Activated naive CD4-positive, alpha-beta T cell treated with anti-CD3 and anti-CD28 coated beads, Interleukin-2, amount 10 ng/mL, durations not matched to agents 7 days and 5 days (primary cell): ENCODE measurements at regions not wholly inside any gene's neighbourhood (a gene's known extent, or its start where the extent isn't known, plus 50 kb on each side); places are given as distances from the start of the nearest gene placed in this dataset.

Experiments used
- CTCF ChIA-PET: fragments of 350-600 bp; sonication (Branson Sonifier 250); formaldehyde crosslinking; loops from one replicate; lab custom pipeline; 2021; ENCODE audit warnings: antibody characterized with exemption; lab: Charles Lee
- DNase-seq: peaks from one replicate; pipeline ENCODE4 v3.0.0-alpha.2; 2020
- H3K27ac Mint-ChIP-seq: one replicate; pipeline ENCODE4 v1.8.0; 2021; ENCODE audit warnings: mild to moderate bottlenecking, moderate library complexity, mixed read lengths
- H3K27me3 Mint-ChIP-seq: one replicate; pipeline ENCODE4 v1.8.0; 2021; ENCODE audit warnings: mild to moderate bottlenecking, mixed read lengths
- H3K36me3 Mint-ChIP-seq: one replicate; pipeline ENCODE4 v1.8.0; 2021; ENCODE audit warnings: mixed read lengths
- H3K4me1 Mint-ChIP-seq: one replicate; pipeline ENCODE4 v1.8.0; 2021; ENCODE audit warnings: mixed read lengths
- H3K4me3 Mint-ChIP-seq: one replicate; pipeline ENCODE4 v1.8.0; 2021; ENCODE audit warnings: mild to moderate bottlenecking, moderate library complexity, mixed read lengths
- H3K9me3 Mint-ChIP-seq: one replicate; pipeline ENCODE4 v1.8.0; 2021; ENCODE audit warnings: mixed read lengths

DNA sequence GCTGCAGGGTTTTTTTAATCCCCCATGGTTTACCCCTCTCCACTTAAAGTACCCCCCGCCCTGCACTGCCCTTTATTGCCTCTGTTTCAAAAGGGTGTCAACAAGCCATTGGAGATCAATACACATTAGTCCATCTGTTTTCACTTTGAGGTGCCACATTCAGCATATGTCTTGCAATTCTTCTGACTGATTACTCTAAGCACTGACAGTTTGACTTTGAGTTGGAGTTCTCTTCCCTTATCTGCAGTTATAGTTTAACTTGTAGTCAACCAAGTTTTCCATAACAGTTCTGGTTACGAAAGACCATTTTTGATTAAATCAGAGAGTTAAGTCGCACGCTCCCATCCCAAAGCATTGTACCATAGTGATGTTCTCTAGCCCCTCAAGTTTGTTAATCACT, 260.8 kb upstream of the TBX3 start:
- no peaks in the 10 kb centered on the region for H3K36me3 Mint-ChIP-seq
- CTCF ChIA-PET, result no interaction called here

DNA sequence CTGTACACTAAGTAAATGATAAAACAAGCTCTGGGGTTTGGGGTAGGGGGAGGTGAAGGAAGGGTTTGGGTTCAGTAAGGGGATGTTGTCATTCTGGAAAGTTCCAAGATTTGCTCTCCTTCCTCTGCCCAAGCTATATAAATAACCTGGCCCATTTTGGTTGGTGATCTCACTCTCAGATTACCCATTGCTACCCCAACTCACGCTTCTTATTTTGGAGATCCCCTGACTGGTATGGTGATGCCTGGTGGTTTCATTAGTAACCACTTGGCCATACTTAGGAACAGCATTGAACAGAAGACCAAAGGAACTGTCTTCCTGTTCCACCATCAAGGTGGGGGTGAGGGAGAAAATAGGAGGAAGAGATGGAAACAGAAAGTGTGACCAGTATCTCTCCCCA, 259.6 kb upstream of the TBX3 start:
- CTCF ChIA-PET, result no interaction called here
- Mint-ChIP-seq H3K27ac (no peak overlapping the region), H3K36me3 (no peaks in the 10 kb centered on the region), H3K4me3 (no peak overlapping the region), H3K27me3 (no peaks in the 10 kb centered on the region), H3K4me1 (no peaks in the 10 kb centered on the region), H3K9me3 (peaks cover 5% of the 10 kb centered on the region)
- no peak for DNase-seq

More for the DNA sequence above, 260.8 kb upstream of the TBX3 start:
- Mint-ChIP-seq H3K27me3 (no peaks in the 10 kb centered on the region), H3K9me3 (peaks cover 5% of the 10 kb centered on the region), H3K27ac (no peak overlapping the region), H3K4me1 (no peaks in the 10 kb centered on the region), H3K4me3 (no peak overlapping the region)
- no peak for DNase-seq

DNA sequence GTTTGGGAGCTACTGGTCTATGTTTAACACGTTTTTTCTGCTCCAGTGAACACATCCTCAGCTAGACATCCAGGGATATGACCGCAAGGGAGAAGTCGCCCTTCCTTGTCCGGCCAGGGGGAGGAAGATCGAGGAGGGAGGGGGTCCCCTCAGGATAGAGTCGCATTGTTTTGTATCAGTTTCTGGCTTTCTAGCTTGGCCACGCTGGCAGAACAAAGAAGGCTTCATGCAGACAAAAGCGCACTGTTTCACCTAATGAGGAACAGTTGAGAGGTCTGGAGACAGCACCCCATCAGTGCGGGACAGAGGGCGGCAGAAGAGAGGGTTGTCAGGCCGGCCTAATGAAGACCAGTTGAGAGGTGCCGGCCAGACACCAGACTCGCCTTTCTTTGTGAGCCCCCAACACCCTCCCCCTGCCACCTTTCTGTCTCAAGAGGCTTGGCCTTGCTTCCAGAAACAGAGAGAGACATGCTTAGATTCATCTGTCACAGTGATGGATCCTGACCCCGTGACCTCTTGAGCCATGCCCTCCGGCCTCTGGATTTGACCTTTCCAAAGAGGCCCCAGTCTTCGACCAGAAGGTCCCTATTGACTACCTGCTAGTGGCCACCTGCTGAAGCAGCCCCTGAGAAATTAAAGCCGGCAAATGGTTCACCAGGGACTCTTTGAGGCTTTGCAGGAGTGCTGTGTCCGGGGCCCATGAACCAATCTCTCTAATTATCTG, 254.7 kb upstream of the TBX3 start:
- H3K4me1 Mint-ChIP-seq, result no peaks in the 10 kb centered on the region
- CTCF ChIA-PET, result no interaction called here
- no peaks in the 10 kb centered on the region for H3K36me3 Mint-ChIP-seq
- no peak overlapping the region for H3K4me3 Mint-ChIP-seq
- peaks cover 17% of the 10 kb centered on the region for H3K9me3 Mint-ChIP-seq
- H3K27ac Mint-ChIP-seq, result no peak overlapping the region
- H3K27me3 Mint-ChIP-seq, result no peaks in the 10 kb centered on the region
- no peak for DNase-seq

DNA sequence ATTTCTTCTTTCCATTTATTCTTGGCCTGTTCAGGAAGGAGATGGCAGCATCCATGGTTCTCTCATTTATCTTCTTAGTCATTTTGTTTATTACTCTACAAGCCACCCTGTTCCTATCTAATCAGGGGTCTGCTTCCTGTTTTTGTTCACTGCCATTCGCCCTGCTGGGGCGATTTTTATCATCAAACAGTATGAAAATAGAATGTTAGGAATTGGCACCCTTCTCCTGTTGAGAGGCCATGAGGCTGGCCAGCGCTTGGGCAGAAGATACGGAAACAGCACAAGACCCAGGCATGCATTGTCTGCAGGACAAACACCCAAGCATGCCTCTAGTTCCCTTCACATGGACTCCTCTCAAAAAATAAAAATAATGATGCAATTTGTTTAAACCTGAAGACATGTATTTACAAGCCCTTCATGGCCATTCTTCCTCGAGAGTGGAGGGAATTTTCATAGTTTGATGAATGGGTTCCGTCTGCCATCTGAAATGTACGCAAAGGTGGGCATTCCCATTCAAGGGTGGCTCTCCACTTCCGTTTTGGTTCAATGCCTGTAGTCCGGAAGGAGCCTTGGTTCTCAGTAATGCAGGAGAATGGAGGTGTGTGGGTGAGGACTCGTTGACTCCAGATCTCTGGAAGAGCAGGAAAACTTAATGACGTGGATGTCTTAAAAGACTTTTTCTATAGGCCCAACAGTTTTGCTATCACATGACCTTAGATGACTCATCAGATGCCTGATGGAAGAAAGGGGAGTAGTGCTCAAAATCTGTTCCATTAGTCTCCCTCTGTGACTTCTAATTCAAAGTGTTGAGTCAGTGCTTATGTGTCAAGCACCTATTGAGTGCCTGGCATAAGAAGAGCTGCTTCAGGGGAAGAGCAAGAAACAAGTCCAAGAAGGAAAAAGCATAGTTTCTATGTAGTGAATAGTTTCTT, 252.4 kb upstream of the TBX3 start:
- DNase-seq, result no peak
- no peaks in the 10 kb centered on the region for H3K27me3 Mint-ChIP-seq
- no peaks in the 10 kb centered on the region for H3K4me1 Mint-ChIP-seq
- H3K9me3 Mint-ChIP-seq, result peaks cover 17% of the 10 kb centered on the region
- CTCF ChIA-PET, result no interaction called here
- H3K4me3 Mint-ChIP-seq, result no peak overlapping the region
- H3K27ac Mint-ChIP-seq, result no peak overlapping the region
- H3K36me3 Mint-ChIP-seq, result no peaks in the 10 kb centered on the region

DNA sequence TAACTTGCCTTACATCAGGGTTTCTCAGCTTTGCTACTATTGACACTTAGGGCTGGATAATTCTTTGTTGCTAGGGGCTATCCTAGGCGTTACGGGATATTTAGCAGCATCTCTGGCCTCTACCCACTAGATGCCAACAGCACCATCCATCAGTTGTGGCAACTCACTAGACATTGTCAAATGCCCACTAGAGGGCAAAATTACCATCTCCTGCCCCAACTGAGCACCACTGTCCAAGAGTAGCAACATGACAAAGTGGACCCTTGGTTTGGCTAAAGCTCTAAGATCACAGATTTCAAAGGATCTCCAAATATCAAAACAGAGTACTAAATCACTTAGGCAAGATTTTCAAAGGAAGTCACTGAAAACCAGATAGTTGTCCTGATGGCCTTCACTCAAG, 251.7 kb upstream of the TBX3 start:
- CTCF ChIA-PET, result no interaction called here

DNA sequence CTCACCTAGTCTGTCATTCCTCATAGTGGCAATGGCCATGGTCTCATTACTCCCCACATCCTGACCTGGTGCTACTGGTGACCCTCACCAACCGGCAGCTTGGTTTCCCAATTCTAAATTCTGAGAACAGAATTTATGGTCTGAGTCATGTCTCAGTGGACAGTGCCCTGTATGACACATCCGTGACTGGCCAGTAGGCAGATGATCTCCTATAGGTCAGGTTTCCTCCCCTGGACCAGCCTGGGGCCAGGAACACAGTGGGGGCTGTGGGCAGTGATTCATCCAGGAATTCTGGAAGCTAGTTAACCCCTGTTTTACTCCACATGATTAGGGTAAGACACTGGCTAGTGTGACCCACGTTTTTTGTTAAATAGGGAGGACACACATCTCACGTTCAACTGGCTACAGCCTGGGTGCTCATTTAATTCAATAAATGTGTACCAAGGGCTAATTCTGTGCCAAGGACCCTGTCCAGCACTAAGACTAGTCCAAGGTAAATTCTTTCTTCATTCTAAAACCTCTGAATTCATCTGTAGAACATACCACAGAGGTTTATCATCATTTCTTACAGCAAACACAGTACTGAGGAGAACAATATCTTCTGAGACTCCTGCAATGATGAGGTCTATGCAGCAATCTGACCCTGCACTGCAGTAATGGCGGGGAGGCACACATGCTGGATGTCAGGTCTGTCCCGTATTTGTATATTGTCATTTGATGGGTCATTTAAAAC, 249.6 kb upstream of the TBX3 start:
- Mint-ChIP-seq H3K27ac (no peak overlapping the region), H3K36me3 (no peaks in the 10 kb centered on the region), H3K4me1 (no peaks in the 10 kb centered on the region), H3K4me3 (no peak overlapping the region), H3K27me3 (no peaks in the 10 kb centered on the region), H3K9me3 (peaks cover 19% of the 10 kb centered on the region)
- CTCF ChIA-PET, result no interaction called here
- no peak for DNase-seq

More for the DNA sequence above, 251.7 kb upstream of the TBX3 start:
- no peak for DNase-seq
- no peaks in the 10 kb centered on the region for H3K27me3 Mint-ChIP-seq
- peaks cover 14% of the 10 kb centered on the region for H3K9me3 Mint-ChIP-seq
- no peak overlapping the region for H3K27ac Mint-ChIP-seq
- H3K36me3 Mint-ChIP-seq, result no peaks in the 10 kb centered on the region
- H3K4me3 Mint-ChIP-seq, result no peak overlapping the region
- H3K4me1 Mint-ChIP-seq, result no peaks in the 10 kb centered on the region

DNA sequence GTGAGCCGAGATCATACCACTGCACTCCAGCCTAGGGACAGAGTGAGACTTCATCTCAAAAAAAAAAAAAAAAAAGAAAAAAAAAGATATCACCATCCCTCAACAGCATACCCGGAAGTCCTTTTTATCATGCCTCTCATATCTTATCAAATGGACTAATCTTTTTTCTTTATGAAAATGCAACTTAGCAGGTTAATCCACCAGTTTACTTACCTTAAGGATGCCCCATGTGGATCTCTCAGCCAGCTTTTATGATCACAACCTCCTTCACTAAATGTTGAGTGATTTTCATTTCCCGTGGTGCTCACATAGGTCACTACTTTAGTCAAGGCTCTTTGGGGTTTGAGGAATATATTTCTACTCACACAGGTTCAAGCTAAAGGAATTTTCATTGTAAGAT, 248.8 kb upstream of the TBX3 start:
- Mint-ChIP-seq H3K4me1 (no peaks in the 10 kb centered on the region), H3K36me3 (no peaks in the 10 kb centered on the region), H3K27me3 (no peaks in the 10 kb centered on the region), H3K27ac (no peak overlapping the region), H3K9me3 (peaks cover 14% of the 10 kb centered on the region), H3K4me3 (no peak overlapping the region)
- CTCF ChIA-PET, result no interaction called here
- no peak for DNase-seq

DNA sequence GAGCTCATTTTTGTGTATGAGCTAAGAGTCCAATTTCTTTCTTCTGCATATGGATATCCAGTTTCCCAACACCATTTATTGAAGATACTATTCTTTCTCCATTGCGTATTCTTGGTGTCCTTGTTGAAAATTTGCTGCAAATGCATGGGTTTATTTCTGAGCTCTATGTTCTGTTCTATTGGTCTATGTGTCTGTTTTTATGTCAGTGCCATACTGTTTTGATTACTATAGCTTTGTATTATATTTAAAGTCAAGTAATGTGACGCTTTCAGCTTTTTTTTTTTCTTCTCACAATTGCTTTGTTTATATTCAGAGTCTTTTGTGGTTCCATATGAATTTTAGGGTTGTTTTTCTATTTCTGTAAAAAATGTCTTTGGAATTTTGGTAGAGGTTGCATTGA, 247.1 kb upstream of the TBX3 start:
- Mint-ChIP-seq H3K27ac (no peak overlapping the region), H3K27me3 (no peaks in the 10 kb centered on the region), H3K9me3 (peaks cover 5% of the 10 kb centered on the region), H3K4me3 (no peak overlapping the region), H3K4me1 (no peaks in the 10 kb centered on the region), H3K36me3 (no peaks in the 10 kb centered on the region)
- CTCF ChIA-PET, result no interaction called here
- no peak for DNase-seq

DNA sequence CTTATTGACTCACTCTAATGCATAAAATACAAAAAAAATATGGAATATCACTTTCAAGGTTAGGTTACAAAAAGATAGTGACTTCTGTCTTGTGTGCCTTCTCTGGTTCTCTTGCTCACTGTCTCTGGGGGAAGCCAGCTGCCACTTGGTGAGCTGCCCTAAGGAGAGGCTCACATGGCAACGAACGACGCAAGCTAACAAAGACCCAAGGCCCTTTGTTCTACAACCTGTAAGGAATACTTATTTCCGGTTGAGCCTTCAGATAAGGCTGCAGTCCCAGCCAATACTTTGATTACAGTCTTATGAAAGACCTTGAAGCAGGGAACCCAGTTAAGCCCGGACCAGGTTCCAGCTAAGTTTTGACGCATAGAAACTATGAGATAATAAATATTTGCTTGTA, 242.4 kb upstream of the TBX3 start:
- no peak for DNase-seq
- Mint-ChIP-seq H3K27me3 (no peaks in the 10 kb centered on the region), H3K9me3 (peaks cover 9% of the 10 kb centered on the region), H3K36me3 (no peaks in the 10 kb centered on the region), H3K27ac (no peak overlapping the region), H3K4me1 (no peaks in the 10 kb centered on the region), H3K4me3 (no peak overlapping the region)
- CTCF ChIA-PET, result no interaction called here

DNA sequence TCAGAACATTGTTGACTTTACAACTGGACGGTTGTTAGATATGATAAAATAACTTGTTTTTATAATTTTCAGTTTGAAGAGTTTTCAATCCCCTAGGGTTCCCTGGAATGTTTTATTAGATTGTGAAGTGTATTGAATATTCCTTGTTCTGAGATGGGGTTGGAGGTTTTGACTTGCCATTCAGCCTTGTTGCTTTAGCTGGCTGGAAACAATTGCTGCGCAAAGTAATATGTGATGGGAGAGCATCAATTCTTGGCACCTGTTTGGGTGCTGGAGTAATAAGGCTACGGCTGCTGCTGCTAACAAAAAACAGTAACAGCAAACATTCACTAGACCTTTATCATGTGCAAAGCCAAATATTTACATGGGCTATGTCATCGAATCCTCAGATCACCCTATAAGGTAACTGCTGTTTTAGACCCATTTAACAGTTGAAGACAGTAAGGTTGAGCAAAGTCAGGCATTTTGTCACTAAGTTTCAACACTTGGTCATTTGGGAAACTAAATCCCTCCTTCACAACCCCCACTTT, 241.0 kb upstream of the TBX3 start:
- DNase-seq, result no peak
- Mint-ChIP-seq H3K9me3 (peaks cover 10% of the 10 kb centered on the region), H3K4me1 (no peaks in the 10 kb centered on the region), H3K36me3 (no peaks in the 10 kb centered on the region), H3K27ac (no peak overlapping the region), H3K4me3 (no peak overlapping the region), H3K27me3 (no peaks in the 10 kb centered on the region)
- CTCF ChIA-PET, result no interaction called here

DNA sequence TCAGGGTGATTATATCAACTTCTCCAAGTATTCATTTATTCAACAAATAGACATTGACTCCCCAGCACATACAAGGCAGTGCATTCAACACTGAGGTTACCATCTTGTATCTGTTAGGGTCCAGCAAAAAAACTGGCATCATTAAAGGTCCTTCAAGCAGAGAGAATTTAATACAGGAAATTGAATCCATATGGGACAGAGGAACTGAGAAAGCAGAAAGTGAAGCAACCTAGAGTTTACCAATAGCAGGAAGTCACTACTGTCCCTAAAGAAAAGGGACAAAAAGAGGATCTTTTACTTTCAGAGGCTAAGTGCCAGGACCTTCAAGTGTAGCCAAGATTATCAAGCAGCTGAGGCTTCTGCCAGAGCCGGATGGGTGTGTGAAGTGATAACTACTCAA, 237.8 kb upstream of the TBX3 start:
- Mint-ChIP-seq H3K4me3 (no peak overlapping the region), H3K27me3 (no peaks in the 10 kb centered on the region), H3K36me3 (no peaks in the 10 kb centered on the region), H3K4me1 (no peaks in the 10 kb centered on the region), H3K9me3 (peaks cover 6% of the 10 kb centered on the region), H3K27ac (no peak overlapping the region)
- no peak for DNase-seq
- CTCF ChIA-PET, result no interaction called here

DNA sequence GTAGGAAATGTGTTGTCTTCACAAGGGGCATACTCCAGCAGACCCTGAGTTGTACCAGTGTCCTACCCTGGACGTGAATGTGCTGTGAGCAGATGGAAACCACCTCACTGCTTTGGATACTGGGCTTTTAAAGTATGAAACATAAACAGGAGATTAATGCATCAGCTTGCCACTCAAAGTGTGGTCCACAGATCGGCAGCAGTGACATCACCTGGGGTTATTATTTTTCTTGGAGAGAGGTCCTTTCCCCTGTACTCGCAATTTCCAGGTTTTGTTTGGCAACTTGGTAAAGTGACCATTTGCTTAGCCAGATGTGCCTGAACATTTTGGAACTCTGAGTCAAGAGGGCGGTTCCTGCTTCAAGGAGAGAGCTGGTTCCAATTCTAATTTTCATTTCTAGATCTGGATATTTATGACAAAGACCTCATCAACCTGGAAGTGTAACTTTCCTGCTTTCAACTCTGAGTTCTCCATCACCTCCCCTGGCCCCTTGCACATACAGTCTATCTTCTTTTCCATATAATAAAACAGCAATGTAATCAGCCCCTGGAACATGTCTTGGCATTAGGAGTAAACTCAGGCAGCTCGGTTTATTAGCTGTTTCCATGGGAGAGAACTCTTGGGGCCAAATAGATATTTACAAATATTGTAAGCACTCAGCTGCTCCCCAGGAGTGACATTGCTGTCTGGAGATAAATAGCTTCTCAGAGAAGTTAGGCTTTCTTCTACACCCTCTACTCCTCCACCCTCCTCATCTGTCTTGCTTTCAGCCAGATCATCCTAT, 237.0 kb upstream of the TBX3 start:
- Mint-ChIP-seq H3K36me3 (no peaks in the 10 kb centered on the region), H3K9me3 (peaks cover 6% of the 10 kb centered on the region), H3K27me3 (no peaks in the 10 kb centered on the region), H3K4me3 (no peak overlapping the region), H3K27ac (no peak overlapping the region), H3K4me1 (no peaks in the 10 kb centered on the region)
- CTCF ChIA-PET, result no interaction called here
- no peak for DNase-seq

DNA sequence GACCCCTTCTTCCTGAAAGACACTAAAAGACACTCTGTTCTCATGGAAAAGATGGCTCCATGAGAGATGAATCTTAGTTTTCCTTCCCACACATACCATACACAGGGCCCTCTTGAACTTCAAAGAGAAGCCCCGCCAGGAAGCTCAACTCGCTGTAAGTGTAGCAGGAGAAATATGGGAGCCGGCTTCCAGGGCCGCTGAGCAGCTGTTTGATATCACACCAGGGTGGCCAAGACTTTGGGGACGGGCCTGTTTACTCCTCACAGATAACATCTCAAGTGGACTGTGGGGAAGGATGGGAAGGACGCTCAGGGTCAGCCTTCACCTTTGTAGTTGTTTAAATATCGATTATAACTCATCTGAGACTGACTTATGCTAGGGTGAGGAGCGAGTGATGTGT, 235.5 kb upstream of the TBX3 start:
- Mint-ChIP-seq H3K27me3 (no peaks in the 10 kb centered on the region), H3K9me3 (peaks cover 5% of the 10 kb centered on the region), H3K36me3 (no peaks in the 10 kb centered on the region), H3K27ac (no peak overlapping the region), H3K4me1 (no peaks in the 10 kb centered on the region), H3K4me3 (no peak overlapping the region)
- CTCF ChIA-PET, result no interaction called here
- no peak for DNase-seq
